T follicular helper cell (primary cell): ENCODE measurements at regions not wholly inside any gene's neighbourhood (a gene's known extent, or its start where the extent isn't known, plus 50 kb on each side); places are given as distances from the start of the nearest gene placed in this dataset.

Experiments
- DNase-seq: peaks from one replicate; pipeline ENCODE4 v3.0.0-alpha.2; 2020; ENCODE audit warnings: low read depth

DNA sequence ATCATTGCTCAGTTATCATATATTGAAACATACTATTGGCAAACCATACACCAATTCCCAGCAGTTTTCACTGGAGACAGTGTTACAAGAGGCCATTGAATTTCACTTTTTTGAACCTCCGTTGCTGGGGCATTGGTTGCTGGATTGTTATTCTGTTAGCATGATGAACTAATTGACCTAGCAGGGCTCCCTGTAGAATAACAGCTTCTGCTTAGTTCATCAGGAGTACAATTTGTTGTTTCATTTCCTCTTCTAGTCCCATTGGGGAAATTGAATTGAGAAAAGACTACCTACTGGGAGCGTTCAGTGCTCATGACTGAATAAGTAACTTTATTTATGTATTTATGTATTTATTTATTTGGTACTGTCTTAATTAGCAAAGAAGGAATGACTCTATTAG lies 151.6 kb downstream of the SLIT2 start:
- DNase-seq, result no peak

DNA sequence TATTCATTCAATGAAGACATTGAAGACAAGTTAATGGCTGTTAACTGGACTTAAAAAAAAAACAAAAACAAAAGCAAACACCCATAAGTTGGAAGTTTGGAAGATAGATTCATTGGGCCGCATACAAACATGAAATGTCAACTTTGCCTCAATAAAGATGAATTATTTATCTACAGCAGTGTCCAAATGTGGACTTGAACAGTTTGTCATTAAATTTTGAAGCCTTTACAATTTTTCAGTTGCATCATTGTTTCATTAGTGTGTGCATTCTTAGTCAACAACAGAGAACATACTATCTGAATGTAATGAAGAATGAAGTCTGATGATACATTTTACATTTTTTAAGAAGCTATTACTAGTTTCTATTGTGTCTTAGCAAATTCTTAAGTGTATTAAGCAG lies 152.1 kb downstream of the SLIT2 start:
- no peak for DNase-seq

DNA sequence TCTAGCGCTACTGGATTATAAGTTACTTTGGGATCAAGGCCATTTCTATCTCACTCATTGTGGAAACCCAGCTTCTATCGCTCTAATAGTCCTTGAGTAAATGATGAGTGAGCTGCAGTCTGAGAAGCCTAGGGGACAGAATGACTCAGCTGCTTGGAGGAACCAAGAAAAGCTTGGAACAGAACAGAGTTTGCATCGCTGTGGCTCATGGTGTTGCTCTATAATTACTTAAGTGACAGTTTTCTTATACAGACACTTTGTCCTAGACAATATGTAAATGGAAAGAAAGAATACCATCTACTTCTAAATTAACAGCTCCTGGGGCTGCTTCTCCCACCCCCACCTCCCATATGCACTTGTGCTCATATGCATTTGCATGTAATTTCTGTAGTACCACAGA lies 156.9 kb downstream of the SLIT2 start:
- no peak for DNase-seq

DNA sequence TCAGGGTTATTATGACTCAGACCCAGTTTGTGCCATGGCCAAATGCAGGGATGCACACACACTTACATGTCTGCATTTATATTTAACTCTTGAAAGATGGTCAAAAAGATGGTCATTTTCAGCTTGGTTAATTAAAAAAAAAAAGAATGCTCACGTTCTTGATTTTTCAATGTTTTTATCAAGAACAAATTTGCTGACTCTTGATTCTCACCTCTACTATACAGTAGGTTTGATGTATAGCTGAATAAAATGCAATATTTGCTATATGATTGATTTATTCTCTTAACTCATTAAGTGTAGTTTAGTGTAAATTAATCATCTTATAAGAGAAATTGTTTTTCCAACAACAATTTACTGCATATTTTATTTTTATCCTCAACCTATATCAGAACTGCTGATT lies 160.4 kb downstream of the SLIT2 start:
- no peak for DNase-seq

DNA sequence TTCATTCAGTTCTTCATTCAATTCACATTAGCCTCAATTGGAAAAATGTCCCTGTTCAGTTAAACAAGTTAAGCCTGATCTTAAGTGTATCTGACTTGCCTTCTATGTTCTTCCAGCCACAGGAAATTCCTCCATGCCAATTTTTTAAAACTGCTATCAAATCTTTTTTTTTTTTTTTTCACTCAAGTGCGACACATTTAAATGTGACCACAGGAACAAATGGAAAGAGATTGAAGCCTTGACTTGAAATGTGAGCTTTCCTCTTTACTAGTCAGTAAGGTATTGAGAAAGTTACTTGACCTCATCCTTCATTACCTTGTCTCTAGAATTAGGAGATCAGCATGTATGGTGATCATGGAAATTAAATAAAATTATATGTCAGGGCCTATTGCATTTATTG lies 165.1 kb downstream of the SLIT2 start:
- DNase-seq, result no peak

DNA sequence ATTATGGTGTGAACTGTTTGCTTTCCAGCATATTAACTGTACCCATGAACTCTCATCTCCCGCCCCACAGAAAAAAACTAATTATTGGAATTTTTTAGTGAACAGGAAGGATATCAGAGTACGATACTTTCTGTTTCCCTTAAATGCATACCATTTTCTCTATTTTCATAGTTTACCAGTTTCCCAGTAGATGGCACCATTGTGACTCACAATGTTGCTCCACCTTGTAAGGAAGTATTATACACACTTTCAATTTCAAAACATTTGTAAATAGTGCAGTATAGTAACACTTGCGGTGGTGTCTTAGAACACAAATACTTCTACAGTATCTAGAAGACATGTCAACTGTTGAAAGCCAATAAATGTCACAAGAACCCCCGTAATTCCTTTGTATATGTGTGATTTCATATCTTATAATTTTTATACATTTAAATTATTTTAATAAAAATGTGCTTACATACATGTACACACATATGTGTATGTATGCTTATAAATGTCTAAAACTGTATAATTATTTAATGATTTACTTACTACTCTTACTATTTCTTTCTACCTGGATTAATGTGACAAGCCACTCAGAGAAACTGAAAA lies 167.3 kb downstream of the SLIT2 start:
- no peak for DNase-seq

DNA sequence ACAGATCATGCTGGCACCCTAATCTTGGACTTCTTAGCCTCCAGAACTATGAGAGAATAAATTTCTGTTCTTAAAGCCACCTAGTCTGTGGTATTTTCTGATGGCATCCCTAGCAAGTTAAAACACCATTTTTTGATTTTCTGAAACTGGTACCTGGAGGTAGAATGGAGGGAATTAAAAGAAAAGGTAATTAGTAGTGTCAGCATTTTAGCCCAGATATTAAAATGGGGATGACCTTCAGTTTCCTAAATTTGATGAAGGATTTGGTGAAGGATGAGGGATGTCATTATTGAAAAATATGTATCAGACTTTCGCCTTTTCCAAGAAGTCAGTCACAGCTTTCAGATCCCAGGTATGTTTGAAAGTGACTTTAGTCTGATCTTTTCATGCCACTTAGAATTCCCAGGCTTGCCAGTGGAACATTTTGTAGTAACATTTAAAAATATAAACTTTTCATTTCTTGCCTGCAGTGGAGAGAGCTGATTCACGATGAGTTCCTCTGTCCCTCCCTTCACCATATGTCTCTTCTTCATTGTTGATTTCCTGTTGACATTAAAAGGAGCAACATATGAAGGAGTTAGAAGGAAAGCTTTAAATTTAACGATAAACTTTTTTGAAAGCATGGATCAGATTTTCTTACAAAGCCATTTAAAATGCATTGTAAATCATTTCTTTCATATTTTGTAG lies 169.4 kb downstream of the SLIT2 start:
- DNase-seq, result no peak

DNA sequence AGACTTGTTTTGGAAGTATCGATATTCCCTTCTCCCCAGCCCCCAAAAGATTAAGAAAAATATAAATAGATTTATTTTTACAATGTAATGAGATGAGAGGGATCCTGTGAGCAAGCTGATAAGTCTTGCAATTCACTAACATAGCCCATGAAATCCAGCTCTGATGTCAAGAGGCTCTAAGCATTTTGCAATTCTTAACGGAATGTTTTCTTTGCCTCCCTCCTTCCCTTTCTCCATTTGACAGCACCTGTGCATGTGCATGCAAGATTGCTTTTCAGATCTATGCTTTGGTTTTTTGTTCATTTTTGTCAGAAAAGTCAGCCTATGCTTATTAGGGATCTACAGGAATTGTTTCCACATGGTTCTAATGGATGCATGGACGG lies 169.9 kb downstream of the SLIT2 start:
- no peak for DNase-seq

DNA sequence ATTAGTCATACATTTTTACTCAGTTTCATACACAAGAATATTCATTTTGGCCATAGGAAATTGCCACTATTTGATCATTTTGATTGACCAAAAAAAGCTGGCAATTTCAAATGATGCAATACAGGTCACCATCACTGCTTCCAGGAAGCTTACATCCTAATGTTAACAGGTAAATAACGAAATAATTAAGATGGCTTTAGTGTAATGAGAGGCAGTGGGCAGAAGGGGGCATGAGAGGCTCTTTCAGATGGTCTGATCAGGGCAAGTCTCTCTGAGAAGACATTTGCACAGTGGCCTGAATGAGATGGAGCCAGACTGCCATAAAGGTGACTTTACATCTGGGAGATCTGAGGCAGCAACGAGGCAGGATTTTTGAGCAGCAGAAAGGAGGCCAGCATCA lies 170.7 kb downstream of the SLIT2 start:
- peak; percentile 0 for DNase-seq

DNA sequence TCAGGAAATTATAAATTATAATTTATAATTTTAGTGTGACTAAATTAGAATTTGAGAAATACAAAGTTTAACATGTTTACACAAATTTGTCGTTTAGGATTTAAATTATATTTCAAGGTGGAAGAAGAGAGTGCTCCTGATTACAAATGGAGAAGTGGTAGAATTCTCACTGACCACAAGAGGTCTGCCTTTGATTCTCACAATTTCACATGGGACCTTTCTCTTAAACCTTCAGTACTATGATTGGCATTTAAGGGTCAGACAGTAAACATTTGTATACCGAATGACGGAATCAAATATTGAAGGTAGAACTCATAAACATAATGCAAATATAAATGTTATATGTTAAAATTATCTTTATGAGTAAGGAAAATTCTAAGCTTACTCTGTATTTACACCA lies 171.7 kb downstream of the SLIT2 start:
- no peak for DNase-seq

DNA sequence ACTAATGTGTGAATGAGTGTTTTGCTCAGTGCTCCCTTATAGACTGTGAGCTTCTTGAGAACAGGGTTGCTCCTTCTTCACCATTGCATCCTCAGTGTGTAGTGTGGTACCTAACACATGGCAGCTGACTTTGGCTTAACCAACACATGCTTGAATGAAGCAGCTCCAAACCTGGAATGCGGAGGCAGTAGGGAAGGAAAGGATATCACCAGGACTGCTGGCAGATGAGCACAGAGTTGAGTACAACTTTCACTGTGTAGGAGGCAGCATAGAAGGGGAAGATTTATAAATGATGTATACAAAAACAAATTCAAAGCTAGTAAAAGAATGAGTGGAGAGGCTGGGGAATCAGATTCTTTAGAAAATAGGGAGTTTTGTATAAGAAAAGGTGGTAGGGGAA lies 174.3 kb downstream of the SLIT2 start:
- DNase-seq, result no peak

DNA sequence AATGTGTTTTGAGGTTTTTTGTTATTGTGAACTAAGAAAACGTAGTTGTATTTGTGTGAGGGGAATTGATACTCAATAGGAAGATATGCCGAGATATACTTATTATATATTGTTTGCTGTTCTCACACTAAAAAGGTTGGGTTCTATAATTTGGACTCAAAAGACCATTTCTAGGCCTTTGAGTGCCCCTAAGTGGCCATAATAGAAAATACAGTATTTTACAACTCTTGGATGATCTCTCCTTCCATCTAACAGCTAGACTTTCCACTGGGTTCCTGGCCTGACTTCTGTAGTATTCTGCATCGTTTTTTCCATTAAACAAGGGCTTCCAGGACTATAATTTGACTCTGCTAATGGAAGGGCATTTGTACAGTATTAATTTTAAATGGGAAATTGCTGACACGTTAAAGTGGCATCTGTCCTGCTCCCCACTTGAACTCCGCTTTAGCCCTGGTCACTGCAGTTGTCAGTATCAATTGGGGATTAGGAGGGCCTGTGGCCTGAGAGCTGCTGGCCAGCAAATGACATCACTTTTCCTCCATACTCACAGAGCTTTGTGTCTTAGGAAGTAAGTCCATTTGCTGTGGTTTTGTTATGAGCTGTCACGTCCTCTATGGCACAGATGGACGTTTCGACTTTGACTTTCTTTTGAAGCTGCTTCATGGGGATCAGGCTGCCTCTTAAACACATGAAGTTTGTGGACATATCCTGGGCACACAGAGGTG lies 176.9 kb downstream of the SLIT2 start:
- no peak for DNase-seq

DNA sequence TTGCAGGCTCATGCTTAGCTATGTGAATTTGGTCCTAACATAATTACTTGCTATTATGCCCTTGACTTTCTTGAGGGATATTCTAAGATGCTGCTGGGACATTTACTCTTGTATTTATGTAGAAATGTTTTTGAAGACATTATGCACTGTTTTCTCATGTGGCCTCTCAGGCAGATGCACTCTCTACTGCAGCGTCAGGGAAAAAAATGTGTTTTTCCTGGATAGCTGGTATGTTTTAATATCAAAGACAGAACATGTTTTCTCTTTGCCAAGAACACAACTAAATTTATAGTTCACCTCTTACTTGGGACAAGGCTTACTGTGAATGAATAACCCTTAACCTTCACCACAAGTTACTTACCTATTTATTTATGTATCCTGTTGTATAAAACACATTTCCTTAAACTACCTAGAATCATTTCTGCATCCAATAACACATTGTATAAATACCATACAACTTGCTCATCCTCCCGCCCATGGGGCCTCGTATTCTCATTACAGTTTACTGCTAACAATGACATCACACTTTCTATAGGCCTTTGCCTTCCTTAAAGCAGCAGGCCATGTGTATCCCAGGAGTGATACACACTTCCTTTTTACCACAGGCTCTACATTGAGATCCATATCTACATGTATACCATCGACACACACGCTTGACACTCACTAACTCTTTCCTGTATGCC lies 178.7 kb downstream of the SLIT2 start:
- DNase-seq, result no peak

DNA sequence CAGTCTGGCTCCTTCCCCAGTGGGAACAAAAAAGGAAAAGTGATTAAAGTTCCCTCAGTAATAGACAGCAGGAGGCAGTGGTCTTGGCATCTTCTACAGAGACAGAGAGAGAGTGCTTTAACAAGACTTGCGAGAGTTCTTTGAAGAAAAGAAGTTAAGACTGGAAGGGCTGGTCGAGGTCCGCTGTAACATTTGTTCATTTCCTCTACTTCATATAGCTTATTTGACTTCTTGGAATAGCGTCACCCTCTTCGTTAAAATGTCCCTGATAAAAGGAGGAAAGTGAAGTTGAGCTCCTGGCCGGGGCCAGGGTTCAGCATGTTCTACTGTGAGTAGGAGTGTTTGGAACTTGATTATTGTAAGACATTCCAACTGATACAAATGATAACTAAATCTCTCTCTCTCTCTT lies 179.8 kb downstream of the SLIT2 start:
- DNase-seq, result no peak

DNA sequence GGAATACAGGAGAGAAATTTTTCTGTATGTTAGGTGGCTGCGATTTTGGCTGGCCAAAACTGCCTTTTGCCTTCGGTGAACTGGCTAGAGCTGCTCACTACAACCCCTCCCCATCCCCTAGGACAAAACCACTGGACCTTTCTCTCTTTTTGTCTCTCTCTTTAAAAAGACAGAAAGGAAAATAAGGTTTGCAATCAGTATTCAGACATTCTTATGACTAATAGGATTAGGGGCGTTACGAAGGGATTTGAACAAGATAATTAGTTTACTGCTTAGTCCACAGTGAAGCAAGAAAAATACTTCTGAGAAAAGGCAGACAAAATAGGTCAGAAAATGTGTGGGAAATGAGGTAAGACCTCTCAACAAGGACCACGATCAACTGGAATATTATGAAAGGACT lies 180.4 kb downstream of the SLIT2 start:
- no peak for DNase-seq

DNA sequence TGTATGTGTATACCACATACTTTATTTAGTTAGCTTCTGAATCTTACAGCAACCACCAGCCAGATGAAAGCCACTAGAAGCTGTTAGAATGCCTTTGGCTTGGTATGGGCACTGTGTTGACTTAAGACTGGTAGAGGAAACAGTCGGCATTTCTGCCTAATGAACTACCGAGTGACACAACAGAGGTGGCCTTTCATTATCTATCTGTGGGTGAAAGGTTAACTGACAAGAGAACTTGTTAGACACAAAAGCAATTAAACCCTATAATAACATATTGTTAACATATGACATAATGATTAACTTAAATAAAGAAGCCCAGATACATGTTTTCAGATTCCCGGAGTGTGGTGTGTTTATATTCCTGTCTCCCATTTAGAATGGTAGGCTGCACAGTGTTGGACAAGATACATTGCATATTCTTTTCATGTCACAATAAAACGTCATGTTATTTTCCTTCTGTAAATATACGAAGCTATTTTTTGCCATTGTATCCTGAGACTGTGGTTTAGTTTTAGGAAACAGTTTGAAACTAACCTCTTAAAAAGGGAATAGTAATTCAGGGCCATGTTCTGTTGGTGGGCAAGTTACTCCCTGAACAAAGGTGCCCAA lies 181.5 kb downstream of the SLIT2 start:
- no peak for DNase-seq

DNA sequence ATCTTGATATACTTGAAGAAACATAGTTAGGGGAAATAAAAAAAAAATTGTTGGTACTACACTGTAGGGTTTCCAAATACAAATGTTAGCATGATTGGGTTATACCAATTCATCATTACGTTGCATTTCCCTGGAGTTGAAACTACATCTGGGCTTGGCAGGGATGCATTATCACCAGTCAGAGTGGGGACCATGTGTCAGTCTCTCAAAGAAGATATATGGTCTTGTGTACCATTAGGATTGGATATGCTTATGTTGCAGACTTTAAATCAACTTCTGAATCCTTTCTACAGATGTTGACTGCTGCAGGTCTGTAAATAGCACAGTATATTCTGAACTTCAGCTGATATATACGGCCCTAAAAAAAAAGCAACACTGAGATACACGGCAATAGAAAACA lies 188.5 kb downstream of the SLIT2 start:
- DNase-seq, result no peak

DNA sequence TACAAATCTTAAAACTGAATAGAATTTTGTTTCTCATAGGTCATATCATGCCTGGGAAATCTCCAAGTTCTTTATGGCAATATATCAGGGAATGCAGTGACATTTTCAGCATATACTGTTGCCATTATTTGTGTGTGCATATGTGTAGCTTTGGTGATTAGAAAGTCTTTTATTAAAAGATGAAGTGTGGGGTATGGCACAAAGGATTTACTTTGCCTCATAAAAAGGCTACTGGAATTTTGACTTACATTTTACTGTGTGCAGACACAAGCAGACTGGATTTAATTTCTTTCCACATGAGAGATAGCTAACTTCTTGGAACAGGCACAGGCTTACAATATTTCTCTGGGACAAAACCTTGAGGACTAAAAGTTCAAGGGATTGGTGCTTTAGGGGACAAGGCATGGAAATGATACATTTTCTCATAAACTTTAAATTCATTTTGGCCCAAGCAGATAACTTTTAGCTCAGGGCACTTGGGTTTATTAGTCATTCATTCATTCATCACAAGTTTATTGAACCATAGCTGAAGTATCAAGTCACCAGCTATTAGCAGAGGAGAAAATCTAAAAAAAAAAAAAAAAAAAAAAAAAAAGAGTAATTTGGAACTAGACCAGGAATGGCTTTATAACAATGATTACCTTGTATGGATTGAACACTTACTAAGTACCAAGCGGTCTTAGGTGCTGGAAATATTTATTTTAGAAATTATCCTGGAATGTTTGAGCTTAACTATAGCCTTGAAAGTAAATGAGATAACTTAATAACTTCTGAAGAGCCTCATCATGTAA lies 191.5 kb downstream of the SLIT2 start:
- no peak for DNase-seq

DNA sequence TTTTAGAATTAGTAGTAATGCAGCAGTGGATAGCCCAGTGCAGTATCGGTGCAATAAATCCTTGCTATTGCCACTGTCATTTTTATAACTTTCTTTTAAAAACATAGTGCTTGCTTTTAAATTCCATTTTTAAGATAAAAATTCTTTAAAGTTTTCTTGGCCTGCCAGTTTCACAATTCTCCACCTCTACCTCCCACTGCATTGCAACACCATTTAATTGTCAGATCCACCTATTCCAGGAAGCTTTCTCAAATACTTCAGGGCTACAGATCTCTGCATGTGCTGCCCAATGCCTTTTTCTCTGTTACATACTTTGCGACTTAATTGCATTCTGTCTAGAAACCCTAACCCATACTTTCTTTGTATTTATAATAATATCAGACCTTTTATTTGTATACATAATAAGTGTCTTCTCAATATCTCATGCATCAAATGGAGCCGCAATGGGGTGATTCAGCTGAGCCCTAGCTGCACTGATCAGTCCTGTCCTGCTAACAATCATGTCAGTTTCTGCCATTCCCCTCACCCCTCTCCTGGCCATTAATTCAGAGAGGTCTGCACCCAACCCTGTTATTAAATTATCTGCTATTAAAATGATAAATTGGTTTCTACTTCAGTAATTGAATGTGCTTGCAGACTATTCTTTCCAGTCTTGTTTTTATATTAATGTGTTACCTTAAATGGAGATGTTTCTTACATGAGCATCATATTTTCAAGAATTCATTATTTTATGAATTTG lies 193.1 kb downstream of the SLIT2 start:
- no peak for DNase-seq

DNA sequence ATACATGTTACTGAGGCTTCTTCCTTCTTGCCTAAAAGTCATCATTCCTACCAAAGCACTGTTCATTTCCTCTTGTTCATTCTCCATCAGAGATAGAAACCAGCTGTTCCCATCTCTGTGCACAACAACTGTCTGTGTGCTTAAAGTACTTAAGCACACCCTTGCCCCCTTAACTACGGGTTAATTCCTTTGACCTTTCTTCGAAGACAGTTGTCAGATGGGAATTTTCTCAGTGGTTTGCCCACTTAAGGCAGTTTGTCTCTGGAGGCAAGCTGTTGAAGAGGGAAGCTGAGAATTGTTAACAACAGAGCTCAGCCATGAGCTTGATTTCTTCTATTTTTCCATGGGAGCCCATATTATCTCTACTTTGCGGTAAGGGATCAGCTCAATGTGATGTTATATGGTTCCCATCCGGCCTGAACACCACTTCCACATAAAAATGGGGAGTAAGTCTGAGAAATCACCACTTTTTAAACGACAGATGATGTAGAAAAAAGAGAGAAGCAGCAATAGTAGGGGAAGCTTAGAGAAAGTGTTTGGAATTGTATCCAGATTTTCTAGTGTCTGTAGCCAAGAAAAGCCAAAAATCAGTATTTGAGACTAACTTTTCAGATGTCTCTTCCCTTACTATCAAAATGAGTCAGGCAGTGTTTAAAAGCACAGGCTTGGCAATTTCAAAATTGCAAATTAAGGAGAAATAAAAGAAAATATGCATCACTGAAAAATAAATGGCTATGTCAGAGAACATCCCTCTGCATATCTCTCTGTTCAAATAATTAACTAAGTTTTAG lies 194.4 kb downstream of the SLIT2 start:
- DNase-seq, result no peak
